B cell (primary cell): ENCODE measurements at regions not wholly inside any gene's neighbourhood (a gene's known extent, or its start where the extent isn't known, plus 50 kb on each side); places are given as distances from the start of the nearest gene placed in this dataset.

Experiments
- ATAC-seq: fragments of 200-7000 bp; cut with Tn5 transposase; one replicate; pipeline ENCODE4 v1.10.0; 2021; ENCODE audit warnings: low read depth, mild to moderate bottlenecking, moderate number of reproducible peaks, moderate library complexity
- CTCF ChIA-PET: fragments of 350-600 bp; sonication (Branson Sonifier 250); formaldehyde crosslinking; loops from one replicate; lab custom pipeline; 2021; ENCODE audit warnings: antibody characterized with exemption, inconsistent platforms; lab: Charles Lee
- POLR2A ChIA-PET: fragments of 350-600 bp; sonication (Branson Sonifier 250); formaldehyde crosslinking; loops from one replicate; lab custom pipeline; 2021; ENCODE audit warnings: antibody characterized with exemption; lab: Charles Lee
- DNase-seq: peaks from one replicate; pipeline ENCODE4 v3.0.0; 2013
- H2AFZ ChIP-seq: 2 replicates; pipeline ENCODE4 v1.6.1; 2012; ENCODE audit warnings: mild to moderate bottlenecking, low read depth, low read length; ENCODE audit not compliant: insufficient read depth, poor library complexity, severe bottlenecking
- H3K27ac ChIP-seq, 2 donors: 1 replicate in 1 of 2; 2 replicates in 1 of 2; pipeline ENCODE4 v1.5.1; 2012 to 2013; ENCODE audit warnings: low read length in 2 of 2, mild to moderate bottlenecking in 2 of 2, moderate library complexity in 1 of 2
- H3K27me3 ChIP-seq, 4 experiments: fragments of 200-600 bp in 1 of 4; sonication (generic) in 1 of 4; replicated peaks in 1 of 4; 1 replicate in 2 of 4; 2 replicates in 2 of 4; pipeline versions ENCODE4 v1.6.1 to v1.7.0; 2013 to 2016; ENCODE audit warnings: low read length in 3 of 4, mild to moderate bottlenecking in 2 of 4, mixed read lengths in 1 of 4, moderate library complexity in 1 of 4; ENCODE audit not compliant: insufficient read depth in 4 of 4, control insufficient read depth in 3 of 4; ENCODE audit errors: control extremely low read depth in 1 of 4
- H3K36me3 ChIP-seq, 2 experiments: replicated peaks in 1 of 2; 1 replicate in 1 of 2; 2 replicates in 1 of 2; pipeline versions ENCODE4 v1.6.1 to v1.7.1; 2013; ENCODE audit warnings: low read length in 1 of 2; ENCODE audit not compliant: insufficient read depth in 2 of 2, control insufficient read depth in 1 of 2; ENCODE audit errors: control extremely low read depth in 1 of 2, extremely low read depth in 1 of 2
- H3K4me1 ChIP-seq, 2 donors: fragments of 200-600 bp in 1 of 2; sonication (generic) in 1 of 2; 1 replicate in 1 of 2; 2 replicates in 1 of 2; pipeline versions ENCODE4 v1.5.1 to v1.6.1; 2013 to 2017; ENCODE audit warnings: low read length in 2 of 2; ENCODE audit not compliant: control insufficient read depth in 2 of 2, insufficient read depth in 2 of 2
- H3K4me2 ChIP-seq: replicated peaks from 2 replicates; pipeline ENCODE3; 2012; ENCODE audit warnings: mild to moderate bottlenecking, low read depth, low read length; ENCODE audit not compliant: poor library complexity, severe bottlenecking
- H3K4me3 ChIP-seq, 5 experiments: fragments of 200-600 bp in 1 of 5; sonication (generic) in 1 of 5; 1 replicate in 3 of 5; 2 replicates in 2 of 5; pipeline versions ENCODE4 v1.5.1 to v1.7.0; 2011 to 2016; ENCODE audit warnings: low read length in 4 of 5, mild to moderate bottlenecking in 4 of 5, low read depth in 2 of 5, control low read depth in 1 of 5, moderate library complexity in 1 of 5; ENCODE audit not compliant: insufficient read depth in 1 of 5; ENCODE audit errors: control extremely low read depth in 1 of 5, extremely low read depth in 1 of 5
- H3K79me2 ChIP-seq: fragments of 200-600 bp; sonication (generic); one replicate; pipeline ENCODE4 v1.6.0; 2016; ENCODE audit warnings: low read length; ENCODE audit not compliant: control insufficient read depth, insufficient read depth
- H3K9ac ChIP-seq: fragments of 200-600 bp; sonication (generic); 2 replicates; pipeline ENCODE4 v1.6.1; 2017; ENCODE audit warnings: mild to moderate bottlenecking, low read length, moderate library complexity
- H3K9me3 ChIP-seq, 3 donors: one replicate each; pipeline versions ENCODE4 v1.6.1 to v1.7.1; 2013; ENCODE audit warnings: low read length in 2 of 3; ENCODE audit not compliant: control insufficient read depth in 2 of 3, insufficient read depth in 1 of 3; ENCODE audit errors: control extremely low read depth in 1 of 3
- H4K20me1 ChIP-seq: 2 replicates; pipeline ENCODE4 v1.6.0; 2012; ENCODE audit warnings: mild to moderate bottlenecking, low read length; ENCODE audit not compliant: insufficient read depth, control insufficient read depth, poor library complexity, severe bottlenecking
- H3K27ac Mint-ChIP-seq: one replicate; pipeline ENCODE4 v1.8.0; 2021; ENCODE audit warnings: mixed read lengths
- H3K27me3 Mint-ChIP-seq: one replicate; pipeline ENCODE4 v1.8.0; 2021; ENCODE audit warnings: mixed read lengths
- H3K4me1 Mint-ChIP-seq: one replicate; pipeline ENCODE4 v1.8.0; 2021; ENCODE audit warnings: mixed read lengths
- H3K4me3 Mint-ChIP-seq: one replicate; pipeline ENCODE4 v1.8.0; 2021; ENCODE audit warnings: mixed read lengths
- H3K9me3 Mint-ChIP-seq: one replicate; pipeline ENCODE4 v1.8.0; 2022; ENCODE audit warnings: mixed read lengths; ENCODE audit not compliant: insufficient read depth
- EZH2 ChIP-seq: IDR thresholded peaks from 2 replicates; pipeline ENCODE4 v1.6.1; 2012; ENCODE audit warnings: borderline replicate concordance, low read depth, mild to moderate bottlenecking, moderate library complexity, low read length; ENCODE audit not compliant: insufficient read depth, poor library complexity, severe bottlenecking
- WGBS: methylation state at CpG from one replicate; pipeline ENCODE4 v1.1.5; 2013; ENCODE audit warnings: missing lambda C conversion rate; ENCODE audit not compliant: insufficient coverage; 5-methylcytosine and 5-hydroxymethylcytosine counted together
- intact Hi-C: fragments of 100-400 bp; cut with micrococcal nuclease; formaldehyde crosslinking; loops from one replicate; pipeline ENCODE4 v1.10.0; 2022
- TF ChIP-seq, protein P1 (sequence below): fragments of 200-600 bp; IDR thresholded peaks from one replicate; pipeline ENCODE4 v1.8.0; 2022; ENCODE audit warnings: antibody characterized with exemption, mild to moderate bottlenecking

DNA sequence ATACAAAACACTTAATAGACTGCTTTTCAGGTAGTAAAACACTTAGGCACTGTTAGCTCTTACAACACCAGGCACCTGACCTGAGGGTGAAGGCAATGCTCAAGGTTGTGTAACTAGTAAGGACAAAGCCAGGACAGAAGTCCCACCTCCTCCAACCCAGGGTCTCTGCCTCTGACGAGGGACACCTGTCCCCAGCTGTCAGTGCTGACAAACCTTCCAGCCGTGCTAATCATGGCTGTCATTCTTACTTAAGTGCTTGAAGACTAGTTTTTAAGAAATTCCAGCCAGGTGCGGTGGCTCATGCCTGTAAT, 62.5 kb upstream of the MAX start:
- Mint-ChIP-seq H3K4me3 (no peak overlapping the region), H3K27me3 (no peaks in the 10 kb centered on the region), H3K27ac (no peak overlapping the region), H3K9me3 (no peaks in the 10 kb centered on the region), H3K4me1 (peaks cover 54% of the 10 kb centered on the region)
- Histone ChIP-seq H2AFZ (no peak overlapping the region), H3K27me3 (no peaks in the 10 kb centered on the region), H3K79me2 (no peaks in the 10 kb centered on the region), H3K4me2 (no peak overlapping the region), H3K4me1 (peaks cover 12 to 32% of the 10 kb centered on the region in 2 donors), H3K9me3 (peaks cover 0 to 3% (median 0%) of the 10 kb centered on the region in 3 donors), H3K36me3 (no peaks in the 10 kb centered on the region), H3K9ac (no peak overlapping the region), H3K4me3 (no peak overlapping the region), H4K20me1 (no peaks in the 10 kb centered on the region), H3K27ac (no peak overlapping the region)
- DNase-seq (no peak), ATAC-seq (no peak)
- TF ChIP-seq EZH2: no peak
- TF ChIP-seq, protein P1, sequence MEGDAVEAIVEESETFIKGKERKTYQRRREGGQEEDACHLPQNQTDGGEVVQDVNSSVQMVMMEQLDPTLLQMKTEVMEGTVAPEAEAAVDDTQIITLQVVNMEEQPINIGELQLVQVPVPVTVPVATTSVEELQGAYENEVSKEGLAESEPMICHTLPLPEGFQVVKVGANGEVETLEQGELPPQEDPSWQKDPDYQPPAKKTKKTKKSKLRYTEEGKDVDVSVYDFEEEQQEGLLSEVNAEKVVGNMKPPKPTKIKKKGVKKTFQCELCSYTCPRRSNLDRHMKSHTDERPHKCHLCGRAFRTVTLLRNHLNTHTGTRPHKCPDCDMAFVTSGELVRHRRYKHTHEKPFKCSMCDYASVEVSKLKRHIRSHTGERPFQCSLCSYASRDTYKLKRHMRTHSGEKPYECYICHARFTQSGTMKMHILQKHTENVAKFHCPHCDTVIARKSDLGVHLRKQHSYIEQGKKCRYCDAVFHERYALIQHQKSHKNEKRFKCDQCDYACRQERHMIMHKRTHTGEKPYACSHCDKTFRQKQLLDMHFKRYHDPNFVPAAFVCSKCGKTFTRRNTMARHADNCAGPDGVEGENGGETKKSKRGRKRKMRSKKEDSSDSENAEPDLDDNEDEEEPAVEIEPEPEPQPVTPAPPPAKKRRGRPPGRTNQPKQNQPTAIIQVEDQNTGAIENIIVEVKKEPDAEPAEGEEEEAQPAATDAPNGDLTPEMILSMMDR: no peak
- WGBS: 92% methylated on average over 3 of the region's 3 CpGs
- ChIA-PET CTCF (interaction anchor here (0.7 to 11.9 kb wide), 56 partner anchors 9 to 1194 kb away, joined by 3 to 226 read pairs (median 5); partner anchors contain the start of genes FUT8 and MAX), POLR2A (interaction anchor here (0.6 to 2.2 kb wide), 5 partner anchors 41 to 660 kb away, joined by 3 to 8 read pairs (median 6); no protein-coding TSS in a partner anchor)
- intact Hi-C loops: loop anchor here (1.0 to 5.0 kb wide), 6 partner anchors 42 to 660 kb away; no protein-coding TSS in a partner anchor

DNA sequence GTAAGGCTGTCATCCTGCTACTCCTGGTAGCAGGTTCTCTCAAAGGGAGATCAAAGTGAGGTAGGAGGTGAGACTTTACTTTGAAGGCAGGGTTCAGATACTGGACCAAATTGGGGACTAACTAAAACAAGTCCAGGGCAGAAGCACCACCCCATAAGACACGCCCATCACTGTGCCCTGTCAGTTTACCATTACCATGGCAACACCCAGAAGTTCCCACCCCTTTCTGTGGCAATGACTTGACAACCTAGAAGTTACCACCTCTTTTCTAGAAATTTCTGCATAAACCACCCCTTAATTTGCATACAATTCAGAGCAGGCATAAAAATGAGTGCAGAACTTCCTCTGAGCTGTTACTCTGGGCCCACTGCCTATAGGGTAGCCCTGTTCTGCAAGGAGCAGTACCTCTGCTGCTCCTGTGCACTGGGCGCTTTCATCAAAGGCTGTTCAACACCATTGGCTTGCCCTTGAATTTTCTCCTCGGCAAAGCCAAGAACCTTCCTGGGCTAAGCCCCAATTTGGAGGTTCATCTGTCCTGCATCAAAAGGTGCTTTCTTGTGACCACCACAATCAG, 64.8 kb upstream of the MAX start:
- H3K9me3 Mint-ChIP-seq: no peaks in the 10 kb centered on the region
- CTCF ChIA-PET: interaction anchor here (0.9 to 11.9 kb wide), 5 partner anchors 39 to 656 kb away, joined by 3 to 226 read pairs (median 36); partner anchors contain the start of gene FUT8

More for the DNA sequence above, 64.8 kb upstream of the MAX start:
- no peak overlapping the region for H3K4me3 Mint-ChIP-seq
- no peaks in the 10 kb centered on the region for H3K79me2 ChIP-seq
- H3K4me1 ChIP-seq: peaks cover 18 to 42% of the 10 kb centered on the region in 2 donors
- no peaks in the 10 kb centered on the region for H3K27me3 Mint-ChIP-seq
- 95% methylated on average over 3 of the region's 3 CpGs for WGBS
- ATAC-seq (no peak), DNase-seq (peak; percentile 55)
- H3K4me3 ChIP-seq: no peak overlapping the region
- no peak overlapping the region for H3K9ac ChIP-seq
- H3K27me3 ChIP-seq: no peaks in the 10 kb centered on the region
- peaks cover 57% of the 10 kb centered on the region for H3K4me1 Mint-ChIP-seq
- POLR2A ChIA-PET: interaction anchor here (0.6 kb wide), 1 partner anchor 21 kb away, joined by 4 read pairs; no protein-coding TSS in a partner anchor
- TF ChIP-seq, protein P1: no peak
- TF ChIP-seq EZH2: no peak
- H3K9me3 ChIP-seq: peaks cover 0 to 3% (median 0%) of the 10 kb centered on the region in 3 donors
- H3K4me2 ChIP-seq: no peak overlapping the region
- H3K36me3 ChIP-seq: no peaks in the 10 kb centered on the region
- intact Hi-C loops: no loop called here
- H3K27ac Mint-ChIP-seq: peak overlapping the region; percentile 28
- no peak overlapping the region for H3K27ac ChIP-seq
- H2AFZ ChIP-seq: no peak overlapping the region
- no peaks in the 10 kb centered on the region for H4K20me1 ChIP-seq
